HUES64 (cell line): ENCODE measurements at regions not wholly inside any gene's neighbourhood (a gene's known extent, or its start where the extent isn't known, plus 50 kb on each side); places are given as distances from the start of the nearest gene placed in this dataset.

ENCODE experiments used
- H3K27ac ChIP-seq: 2 replicates; pipeline ENCODE4 v1.7.0; 2013; ENCODE audit warnings: low read depth, low read length, inconsistent platforms
- H3K27me3 ChIP-seq: 2 replicates; pipeline ENCODE4 v1.6.1; 2013; ENCODE audit warnings: mild to moderate bottlenecking, low read length; ENCODE audit not compliant: insufficient read depth
- H3K36me3 ChIP-seq: 2 replicates; pipeline ENCODE4 v1.6.1; 2013; ENCODE audit warnings: mild to moderate bottlenecking, low read length; ENCODE audit not compliant: insufficient read depth
- H3K4me1 ChIP-seq: 2 replicates; pipeline ENCODE4 v1.6.1; 2013; ENCODE audit warnings: mild to moderate bottlenecking, low read length, moderate library complexity; ENCODE audit not compliant: insufficient read depth
- H3K4me3 ChIP-seq: 2 replicates; pipeline ENCODE4 v1.5.1; 2013; ENCODE audit warnings: mild to moderate bottlenecking, low read length, moderate library complexity
- H3K9ac ChIP-seq: 2 replicates; pipeline ENCODE4 v1.6.1; 2013; ENCODE audit warnings: mild to moderate bottlenecking, low read depth, low read length
- H3K9me3 ChIP-seq: 2 replicates; pipeline ENCODE4 v1.6.1; 2013; ENCODE audit warnings: low read depth, low read length; ENCODE audit not compliant: insufficient read depth
- WGBS: fragments of 150-250, 120-280 bp; methylation state at CpG from one replicate; pipeline ENCODE4 v1.1.7; 2013; ENCODE audit warnings: missing lambda C conversion rate; 5-methylcytosine and 5-hydroxymethylcytosine counted together

DNA sequence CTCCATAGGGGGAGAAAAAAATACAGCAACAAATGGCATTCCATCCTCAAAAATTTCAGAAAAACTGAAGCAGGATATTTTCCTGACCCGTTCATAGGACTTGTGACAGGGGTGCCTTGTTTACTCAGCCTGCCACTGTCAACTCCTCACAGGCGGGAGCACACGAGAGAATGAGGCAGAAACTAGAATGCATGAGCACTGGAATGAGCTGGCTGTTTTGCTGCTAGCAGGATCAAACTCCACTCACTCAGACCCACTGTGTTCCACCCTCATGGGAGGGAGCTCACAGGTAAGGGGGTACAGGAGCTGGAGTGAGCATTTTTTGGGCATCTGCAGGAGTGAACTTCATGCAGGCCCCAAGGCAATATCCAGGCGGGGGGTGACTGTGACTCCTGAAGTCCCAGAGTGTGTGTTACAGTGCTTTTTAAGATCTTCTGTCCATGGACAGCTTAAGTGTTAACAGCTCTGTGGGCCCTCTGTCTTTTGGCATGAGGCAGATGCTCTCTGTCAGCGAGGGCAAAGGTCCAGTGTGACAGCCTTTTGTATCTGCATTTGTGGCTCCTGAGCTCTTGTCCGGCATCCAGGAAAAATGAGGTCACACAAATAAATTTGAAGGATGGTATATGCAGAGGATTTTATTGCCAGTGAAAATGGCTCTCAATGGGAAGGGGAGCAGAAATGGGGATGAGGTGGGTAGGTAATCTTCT, 905.7 kb upstream of the TENM4 start:
- Histone ChIP-seq H3K27me3 (no peaks in the 10 kb centered on the region), H3K4me3 (no peak overlapping the region), H3K4me1 (no peaks in the 10 kb centered on the region), H3K27ac (no peak overlapping the region), H3K36me3 (no peaks in the 10 kb centered on the region), H3K9ac (no peak overlapping the region), H3K9me3 (no peaks in the 10 kb centered on the region)
- WGBS, result 88% methylated on average over 6 of the region's 6 CpGs

DNA sequence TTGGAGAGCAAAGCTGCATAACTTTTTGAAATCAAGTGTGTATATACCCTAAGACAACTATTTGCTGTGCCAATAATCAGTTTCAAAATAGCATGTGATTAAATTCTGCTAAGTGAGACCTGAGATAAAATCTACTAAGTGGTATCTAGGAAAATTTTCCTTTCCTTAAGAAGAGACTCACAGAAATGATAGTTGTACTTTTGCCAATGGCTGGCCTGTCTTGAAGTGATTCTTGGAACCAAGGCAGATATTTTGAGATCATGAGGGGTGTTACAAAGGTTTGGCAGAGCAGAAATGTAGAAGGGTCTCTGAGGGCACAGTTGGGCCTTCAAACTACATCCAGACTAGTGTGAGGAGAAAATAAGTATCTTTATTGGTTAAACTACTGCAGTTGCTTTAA, 902.6 kb upstream of the TENM4 start:
- H3K27ac ChIP-seq, result no peak overlapping the region
- no peak overlapping the region for H3K9ac ChIP-seq
- H3K4me1 ChIP-seq, result no peaks in the 10 kb centered on the region
- H3K27me3 ChIP-seq, result no peaks in the 10 kb centered on the region
- H3K9me3 ChIP-seq, result no peaks in the 10 kb centered on the region
- no peaks in the 10 kb centered on the region for H3K36me3 ChIP-seq
- no peak overlapping the region for H3K4me3 ChIP-seq

DNA sequence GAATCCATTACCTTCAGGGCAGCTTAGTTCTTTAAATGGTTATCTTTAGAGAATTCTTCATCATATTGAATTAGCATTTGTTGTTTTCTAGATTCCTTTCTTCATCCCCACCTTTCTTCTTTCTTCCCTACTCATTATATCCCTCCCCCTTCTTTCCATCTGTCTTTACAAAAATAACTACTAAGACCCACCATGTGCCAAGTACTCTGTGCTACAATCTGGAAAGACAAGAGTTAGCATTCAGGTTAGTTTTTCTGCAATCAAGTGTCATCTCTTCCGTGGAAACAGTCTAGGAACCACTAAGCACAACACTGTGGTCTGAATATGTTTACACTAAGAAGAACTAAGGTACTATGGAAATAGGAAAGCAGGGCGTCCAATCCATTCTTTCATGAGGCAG, 897.4 kb upstream of the TENM4 start:
- H3K9ac ChIP-seq, result no peak overlapping the region
- no peaks in the 10 kb centered on the region for H3K27me3 ChIP-seq
- H3K4me1 ChIP-seq, result no peaks in the 10 kb centered on the region
- 100% methylated on average over 2 of the region's 2 CpGs for WGBS
- H3K9me3 ChIP-seq, result no peaks in the 10 kb centered on the region
- H3K27ac ChIP-seq, result no peak overlapping the region
- H3K4me3 ChIP-seq, result no peak overlapping the region
- H3K36me3 ChIP-seq, result no peaks in the 10 kb centered on the region

DNA sequence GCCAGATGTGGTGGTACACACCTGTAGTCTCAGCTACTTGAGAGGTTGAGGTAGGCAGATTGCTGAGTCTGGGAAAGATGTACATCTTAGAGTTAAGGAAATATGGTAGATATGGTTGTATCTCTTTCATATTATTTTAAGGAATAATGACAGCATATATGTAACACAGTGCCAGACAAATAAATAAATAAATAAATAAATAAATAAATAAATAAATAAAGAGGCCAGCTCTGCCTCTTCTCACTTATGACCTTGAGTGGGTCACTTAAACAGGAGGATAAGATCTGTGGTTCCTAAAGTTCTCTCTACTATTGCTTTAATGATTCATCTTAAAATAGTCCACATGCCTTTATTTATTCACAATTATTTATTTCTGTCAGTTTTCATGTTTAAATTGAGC, 890.9 kb upstream of the TENM4 start:
- Histone ChIP-seq H3K4me3 (no peak overlapping the region), H3K27ac (no peak overlapping the region), H3K27me3 (no peaks in the 10 kb centered on the region), H3K36me3 (no peaks in the 10 kb centered on the region), H3K9ac (no peak overlapping the region), H3K9me3 (no peaks in the 10 kb centered on the region), H3K4me1 (peaks cover 20% of the 10 kb centered on the region)

DNA sequence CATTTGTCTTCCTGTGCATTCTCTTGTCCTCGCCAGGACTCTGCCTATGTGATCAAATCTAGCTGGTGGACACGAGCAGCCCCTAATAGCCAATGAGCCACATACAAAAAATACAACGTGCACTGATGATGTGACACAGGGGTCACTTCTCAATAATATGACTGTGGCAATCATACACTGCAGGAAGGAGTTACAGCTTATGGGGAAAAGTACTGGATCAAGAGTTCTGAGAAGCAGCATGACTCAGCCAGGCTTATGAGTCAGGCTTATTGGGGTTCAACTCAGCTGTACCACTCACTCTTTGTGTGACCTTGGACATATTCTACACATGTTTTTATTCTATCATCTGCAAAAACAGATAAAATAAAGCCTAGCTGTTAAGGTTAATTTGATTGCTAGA, 889.4 kb upstream of the TENM4 start:
- no peak overlapping the region for H3K9ac ChIP-seq
- H3K4me1 ChIP-seq, result peaks cover 20% of the 10 kb centered on the region
- no peaks in the 10 kb centered on the region for H3K27me3 ChIP-seq
- no peak overlapping the region for H3K4me3 ChIP-seq
- H3K9me3 ChIP-seq, result no peaks in the 10 kb centered on the region
- 94% methylated on average over 3 of the region's 3 CpGs for WGBS
- H3K36me3 ChIP-seq, result no peaks in the 10 kb centered on the region
- no peak overlapping the region for H3K27ac ChIP-seq

DNA sequence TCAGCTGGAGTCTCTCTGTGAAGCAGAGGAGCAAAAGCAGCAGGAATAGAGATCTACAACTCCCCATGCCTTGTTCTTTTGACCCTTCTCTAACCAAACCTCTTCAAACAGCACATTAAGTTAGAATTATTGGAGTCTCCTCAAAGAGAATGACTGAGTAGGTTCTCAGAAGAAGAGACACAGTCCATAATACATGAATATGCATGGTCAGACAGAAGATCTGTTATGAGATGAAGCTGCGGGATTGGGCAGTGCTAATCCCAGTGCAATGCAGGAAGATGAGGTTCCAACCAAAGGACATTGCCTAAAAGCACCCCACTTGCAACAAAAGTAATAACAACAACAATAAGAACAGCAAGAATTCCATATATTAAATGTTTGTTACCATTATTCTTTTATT, 887.9 kb upstream of the TENM4 start:
- Histone ChIP-seq H3K9me3 (no peaks in the 10 kb centered on the region), H3K4me1 (peaks cover 20% of the 10 kb centered on the region), H3K9ac (no peak overlapping the region), H3K36me3 (no peaks in the 10 kb centered on the region), H3K4me3 (no peak overlapping the region), H3K27me3 (no peaks in the 10 kb centered on the region), H3K27ac (no peak overlapping the region)
- WGBS, result 88% methylated on average over 1 of the region's 1 CpG

DNA sequence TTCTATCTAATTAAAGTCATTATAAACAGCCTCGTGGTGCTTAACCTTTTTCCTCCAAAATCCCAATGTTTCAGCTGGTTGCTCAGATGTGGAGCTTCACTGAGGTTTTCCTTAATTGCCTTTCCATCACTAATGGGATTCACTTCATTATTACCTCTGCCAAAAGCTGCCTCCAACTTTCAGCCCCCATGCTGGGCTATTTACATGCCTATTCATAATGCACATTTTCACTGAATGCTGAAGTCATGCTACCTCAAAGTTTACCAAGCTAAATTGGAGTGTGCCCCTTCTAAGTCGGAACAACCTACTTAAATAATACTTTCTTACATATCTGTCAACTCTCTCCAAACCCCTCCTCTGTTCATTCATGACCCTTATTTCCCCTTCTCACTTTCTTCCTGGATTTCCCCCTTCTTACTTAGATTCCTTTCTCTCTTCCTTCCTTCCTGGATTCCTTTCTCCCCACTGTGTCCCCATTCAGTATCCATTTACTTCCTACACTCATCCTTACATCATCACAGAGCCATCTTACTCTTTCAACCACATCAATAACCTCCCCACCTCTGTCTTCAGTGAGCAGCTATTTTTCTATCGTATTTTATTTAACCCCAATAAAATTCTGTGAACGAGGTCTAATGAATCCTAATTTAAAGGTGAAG, 887.3 kb upstream of the TENM4 start:
- peaks cover 20% of the 10 kb centered on the region for H3K4me1 ChIP-seq
- H3K36me3 ChIP-seq, result no peaks in the 10 kb centered on the region
- H3K9ac ChIP-seq, result no peak overlapping the region
- no peak overlapping the region for H3K4me3 ChIP-seq
- no peaks in the 10 kb centered on the region for H3K9me3 ChIP-seq
- no peak overlapping the region for H3K27ac ChIP-seq
- no peaks in the 10 kb centered on the region for H3K27me3 ChIP-seq
- 66% methylated on average over 4 of the region's 4 CpGs for WGBS

DNA sequence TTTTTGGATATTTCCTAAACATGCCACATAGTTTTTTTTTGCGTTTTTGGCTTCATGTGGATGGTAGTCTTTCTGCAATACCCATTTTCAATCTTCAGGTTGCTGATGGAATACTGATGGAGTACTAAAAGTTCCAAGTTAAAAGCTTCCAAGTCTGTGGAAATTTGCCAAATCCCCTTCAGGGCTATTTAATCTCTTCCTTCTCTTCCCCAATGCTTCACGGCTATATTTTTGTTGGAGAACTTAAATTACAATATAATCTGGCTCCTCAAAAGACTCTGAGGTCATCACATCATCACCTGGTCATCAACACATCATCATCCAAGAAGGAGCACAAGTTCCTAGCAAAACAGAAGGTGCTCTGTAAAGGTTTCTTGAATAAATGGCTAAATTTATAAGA, 881.0 kb upstream of the TENM4 start:
- Histone ChIP-seq H3K4me1 (peaks cover 13% of the 10 kb centered on the region), H3K36me3 (no peaks in the 10 kb centered on the region), H3K27me3 (no peaks in the 10 kb centered on the region), H3K9me3 (peaks cover 3% of the 10 kb centered on the region; the same call in 1 of the 2 replicates), H3K27ac (no peak overlapping the region), H3K4me3 (no peak overlapping the region), H3K9ac (no peak overlapping the region)
- WGBS, result 100% methylated on average over 1 of the region's 2 CpGs

DNA sequence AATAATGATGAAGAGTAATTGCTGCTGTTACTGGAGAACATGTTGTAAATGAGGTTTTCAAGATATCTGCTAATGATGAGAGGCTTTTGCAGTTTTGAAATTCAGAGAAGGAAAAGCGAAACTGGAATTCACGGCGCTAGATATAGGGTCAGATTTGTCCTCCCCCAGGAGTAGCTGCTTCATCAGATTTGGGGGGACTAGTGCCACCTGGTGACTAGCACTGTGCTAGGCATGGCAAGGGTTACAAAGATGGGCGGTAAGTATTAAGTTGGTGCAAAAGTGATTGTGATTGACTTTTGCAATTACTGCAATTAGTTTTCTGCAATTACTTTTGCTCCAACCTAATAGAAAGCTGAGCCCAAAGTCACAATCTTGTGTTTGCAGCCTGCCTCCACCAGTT, 879.9 kb upstream of the TENM4 start:
- peaks cover 13% of the 10 kb centered on the region for H3K4me1 ChIP-seq
- WGBS, result 80% methylated on average over 4 of the region's 4 CpGs
- no peak overlapping the region for H3K4me3 ChIP-seq
- no peaks in the 10 kb centered on the region for H3K27me3 ChIP-seq
- H3K27ac ChIP-seq, result no peak overlapping the region
- no peaks in the 10 kb centered on the region for H3K36me3 ChIP-seq
- no peak overlapping the region for H3K9ac ChIP-seq
- H3K9me3 ChIP-seq, result peaks cover 3% of the 10 kb centered on the region; the same call in 1 of the 2 replicates

DNA sequence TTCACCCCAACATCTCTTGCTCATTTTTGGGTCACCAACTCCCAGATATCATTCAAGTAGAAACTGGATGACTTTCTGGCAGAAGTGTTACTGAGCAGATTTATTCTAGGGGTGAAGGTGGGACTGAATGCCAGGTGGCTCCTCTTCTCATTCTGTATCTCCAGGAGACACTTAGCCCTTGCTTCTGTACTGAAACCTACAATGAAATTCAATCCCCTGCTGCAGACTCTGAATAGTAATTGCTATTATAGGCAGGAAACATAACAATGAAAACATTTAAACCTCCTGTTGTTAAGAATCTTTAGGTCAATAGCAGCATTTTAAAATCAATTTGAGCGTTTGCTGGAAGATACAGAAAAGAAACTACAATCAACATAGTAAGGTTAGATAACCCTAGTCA, 879.4 kb upstream of the TENM4 start:
- 50% methylated on average over 1 of the region's 1 CpG for WGBS
- H3K9me3 ChIP-seq, result peaks cover 3% of the 10 kb centered on the region; the same call in 1 of the 2 replicates
- H3K4me1 ChIP-seq, result peaks cover 13% of the 10 kb centered on the region
- H3K27ac ChIP-seq, result no peak overlapping the region
- no peaks in the 10 kb centered on the region for H3K27me3 ChIP-seq
- H3K9ac ChIP-seq, result no peak overlapping the region
- H3K36me3 ChIP-seq, result no peaks in the 10 kb centered on the region
- no peak overlapping the region for H3K4me3 ChIP-seq

DNA sequence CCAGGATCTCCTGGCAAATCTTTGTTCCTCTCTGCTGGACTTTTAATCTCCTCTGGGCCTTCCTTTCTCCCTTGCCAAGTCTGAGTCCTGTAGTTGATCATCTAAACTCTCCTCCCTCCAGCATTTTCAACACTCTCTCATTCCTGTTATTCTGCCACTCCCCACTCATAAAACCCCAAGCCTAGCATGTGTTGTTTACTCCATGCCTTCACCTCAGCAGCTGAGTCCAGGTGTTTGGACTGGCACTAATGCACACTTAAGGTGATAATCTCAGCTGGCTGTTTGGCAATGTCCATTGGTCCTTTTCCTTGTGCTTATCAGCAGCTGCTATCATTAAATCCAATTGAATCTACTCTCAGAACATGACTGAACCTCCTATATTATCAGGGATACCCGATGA, 876.8 kb upstream of the TENM4 start:
- H3K9me3 ChIP-seq, result peaks cover 3% of the 10 kb centered on the region; the same call in 1 of the 2 replicates
- H3K36me3 ChIP-seq, result no peaks in the 10 kb centered on the region
- H3K4me1 ChIP-seq, result peaks cover 13% of the 10 kb centered on the region
- no peaks in the 10 kb centered on the region for H3K27me3 ChIP-seq
- whole genome bisulfite sequencing, result 88% methylated on average over 1 of the region's 1 CpG
- no peak overlapping the region for H3K4me3 ChIP-seq
- no peak overlapping the region for H3K27ac ChIP-seq
- H3K9ac ChIP-seq, result no peak overlapping the region
